ENCODE measurements at regions not wholly inside any gene's neighbourhood (a gene's known extent, or its start where the extent isn't known, plus 50 kb on each side); places are given as distances from the start of the nearest gene placed in this dataset.

- DNase-seq (ENCODE audit: low spot score), result no peak
- TF ChIP-seq, protein P1, sequence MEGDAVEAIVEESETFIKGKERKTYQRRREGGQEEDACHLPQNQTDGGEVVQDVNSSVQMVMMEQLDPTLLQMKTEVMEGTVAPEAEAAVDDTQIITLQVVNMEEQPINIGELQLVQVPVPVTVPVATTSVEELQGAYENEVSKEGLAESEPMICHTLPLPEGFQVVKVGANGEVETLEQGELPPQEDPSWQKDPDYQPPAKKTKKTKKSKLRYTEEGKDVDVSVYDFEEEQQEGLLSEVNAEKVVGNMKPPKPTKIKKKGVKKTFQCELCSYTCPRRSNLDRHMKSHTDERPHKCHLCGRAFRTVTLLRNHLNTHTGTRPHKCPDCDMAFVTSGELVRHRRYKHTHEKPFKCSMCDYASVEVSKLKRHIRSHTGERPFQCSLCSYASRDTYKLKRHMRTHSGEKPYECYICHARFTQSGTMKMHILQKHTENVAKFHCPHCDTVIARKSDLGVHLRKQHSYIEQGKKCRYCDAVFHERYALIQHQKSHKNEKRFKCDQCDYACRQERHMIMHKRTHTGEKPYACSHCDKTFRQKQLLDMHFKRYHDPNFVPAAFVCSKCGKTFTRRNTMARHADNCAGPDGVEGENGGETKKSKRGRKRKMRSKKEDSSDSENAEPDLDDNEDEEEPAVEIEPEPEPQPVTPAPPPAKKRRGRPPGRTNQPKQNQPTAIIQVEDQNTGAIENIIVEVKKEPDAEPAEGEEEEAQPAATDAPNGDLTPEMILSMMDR (IDR thresholded peaks at IDR 0.05; ENCODE audit: extremely low read depth, missing control alignments), result no peak
Observed at GRCh38 chr3:177510693-177511216, 313.5 kb upstream of the TBL1XR1 start.

DNA sequence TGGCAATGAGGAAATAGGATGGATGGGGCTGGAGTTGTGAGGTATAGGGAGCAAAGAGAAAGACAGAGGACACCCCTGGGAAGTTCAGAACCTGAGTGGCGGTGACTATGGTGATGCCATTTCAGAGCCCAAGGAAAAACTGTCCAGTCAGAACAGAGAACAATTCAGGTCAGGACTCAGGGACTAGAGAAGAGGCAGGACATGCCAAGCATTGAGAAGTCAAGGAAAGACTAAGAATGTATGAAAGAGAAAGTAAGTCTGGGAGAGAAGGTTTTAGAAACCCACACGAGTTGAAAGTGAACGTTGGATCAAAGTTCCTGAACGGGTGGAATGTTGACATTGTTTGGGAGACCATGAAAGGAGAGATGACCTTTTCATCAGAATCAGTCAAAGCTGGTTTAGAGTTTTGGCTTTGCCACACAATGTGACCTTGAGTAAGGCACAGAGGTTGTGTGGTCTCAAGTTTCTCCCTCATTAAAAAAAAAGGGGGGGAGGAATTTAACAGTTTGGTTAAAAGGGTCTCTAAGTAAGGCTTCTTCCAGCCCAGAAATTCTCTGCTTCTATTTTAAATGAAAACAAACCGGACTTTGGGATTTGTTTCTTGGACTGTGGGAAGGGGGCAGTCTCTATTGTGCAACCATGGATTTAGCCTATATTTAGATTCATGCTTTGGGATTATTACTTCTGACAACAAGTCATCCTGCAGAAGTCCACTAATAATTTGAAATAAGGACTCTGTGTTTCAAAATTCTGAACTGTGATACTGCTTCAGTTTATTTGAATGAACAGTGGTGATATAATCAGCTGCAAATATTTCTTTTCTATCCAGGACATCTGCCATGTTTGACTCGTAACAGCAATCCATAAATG lies 315.9 kb upstream of the TBL1XR1 start:
- TF ChIP-seq, protein P1 (IDR thresholded peaks at IDR 0.05; ENCODE audit: extremely low read depth, missing control alignments), result no peak
- no peak for DNase-seq (ENCODE audit: low spot score)

GRCh38 chr3:177513815-177514610 lies 316.7 kb upstream of the TBL1XR1 start:
- TF ChIP-seq, protein P1 (IDR thresholded peaks at IDR 0.05; ENCODE audit: extremely low read depth, missing control alignments), result no peak
- DNase-seq (ENCODE audit: low spot score), result no peak

DNA sequence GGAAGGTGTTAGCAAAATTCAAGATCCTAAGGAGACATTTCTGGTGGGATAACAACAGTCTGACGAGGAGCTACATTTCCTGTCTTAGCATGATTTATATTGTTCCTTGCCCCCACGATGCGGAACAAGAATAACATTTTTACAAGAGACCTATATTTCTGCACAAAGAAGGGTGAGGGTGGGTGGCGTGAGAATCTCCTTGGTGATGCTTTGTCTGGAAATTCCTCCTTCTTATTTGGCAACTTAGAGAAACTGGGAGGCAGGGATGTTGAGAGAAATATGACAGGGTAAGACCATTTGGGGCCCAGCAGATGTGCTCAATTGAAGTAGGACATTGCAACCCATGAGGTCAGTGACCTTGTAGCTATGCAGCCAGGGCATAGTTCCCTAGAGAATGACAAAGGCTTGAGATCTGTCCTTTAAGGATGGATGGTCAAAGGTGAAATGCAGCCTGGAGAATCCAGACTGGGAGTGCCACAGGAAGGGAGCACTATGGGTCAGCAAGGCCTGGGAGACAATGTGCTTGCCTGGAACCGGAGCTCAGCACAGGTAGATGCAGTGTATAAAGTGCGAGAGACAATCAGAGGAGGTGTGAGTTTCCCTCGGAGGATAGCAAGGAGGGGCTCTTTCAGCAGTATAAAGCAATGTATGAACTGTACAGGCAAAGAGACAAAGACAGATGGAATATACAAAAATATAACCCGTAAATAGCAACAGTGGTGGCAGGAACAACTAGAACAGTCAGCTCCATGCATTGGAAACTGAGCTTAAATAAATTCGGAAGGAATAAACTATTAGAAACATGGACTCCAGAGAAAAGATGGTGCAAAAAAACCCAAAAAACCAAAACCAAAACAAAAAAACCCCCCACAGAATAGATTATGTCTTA lies 317.6 kb upstream of the TBL1XR1 start:
- TF ChIP-seq, protein P1 (IDR thresholded peaks at IDR 0.05; ENCODE audit: extremely low read depth, missing control alignments), result no peak
- DNase-seq (ENCODE audit: low spot score), result no peak

DNA sequence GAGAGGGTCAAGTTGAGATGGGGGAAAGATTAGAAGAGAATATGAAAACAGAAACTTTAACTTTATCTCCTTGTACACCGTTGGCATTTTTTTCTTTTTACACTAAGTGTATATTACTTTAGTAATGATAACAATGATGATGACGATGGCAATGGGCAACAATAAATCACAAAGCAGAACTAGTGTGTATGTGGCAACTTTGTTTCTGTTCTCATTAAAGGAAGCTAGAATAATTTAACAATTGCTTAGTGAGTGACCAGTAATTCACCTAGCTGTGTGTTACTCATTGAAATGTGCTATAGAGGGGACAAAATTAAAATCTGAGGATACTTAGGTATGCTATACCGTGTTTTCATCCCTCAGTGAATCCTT lies 318.5 kb upstream of the TBL1XR1 start:
- TF ChIP-seq, protein P1 (IDR thresholded peaks at IDR 0.05; ENCODE audit: extremely low read depth, missing control alignments), result no peak
- no peak for DNase-seq (ENCODE audit: low spot score)

- no peak for DNase-seq (ENCODE audit: low spot score)
- TF ChIP-seq, protein P1 (IDR thresholded peaks at IDR 0.05; ENCODE audit: extremely low read depth, missing control alignments), result no peak
Observed at GRCh38 chr3:177516158-177517011, 319.1 kb upstream of the TBL1XR1 start.
